WTC11 (cell line): ENCODE measurements at regions not wholly inside any gene's neighbourhood (a gene's known extent, or its start where the extent isn't known, plus 50 kb on each side); places are given as distances from the start of the nearest gene placed in this dataset.

Experiments
- ATAC-seq: fragments of 200-7000 bp; cut with Tn5 transposase; 2 replicates; pipeline ENCODE4 v1.10.0; 2021; ENCODE audit warnings: mild to moderate bottlenecking, moderate library complexity
- CTCF ChIA-PET: fragments of 300-600 bp; sonication (Branson Sonifier 250); formaldehyde crosslinking; loops from one replicate; lab custom pipeline; 2021; ENCODE audit warnings: antibody characterized with exemption; lab: Charles Lee
- POLR2A ChIA-PET: fragments of 350-600 bp; sonication (Branson Sonifier 250); formaldehyde crosslinking; loops from one replicate; lab custom pipeline; 2021; ENCODE audit warnings: antibody characterized with exemption; lab: Charles Lee
- DNase-seq: peaks from one replicate; pipeline ENCODE4 v3.0.0; 2021; ENCODE audit warnings: low spot score
- H3K27ac Mint-ChIP-seq: 2 replicates; pipeline ENCODE4 v1.8.0; 2021; ENCODE audit warnings: mixed read lengths
- H3K27me3 Mint-ChIP-seq: 2 replicates; pipeline ENCODE4 v1.8.0; 2021; ENCODE audit warnings: low read depth, mild to moderate bottlenecking, moderate library complexity, mixed read lengths
- H3K36me3 Mint-ChIP-seq: 2 replicates; pipeline ENCODE4 v1.8.0; 2021; ENCODE audit warnings: mixed read lengths
- H3K4me1 Mint-ChIP-seq: 2 replicates; pipeline ENCODE4 v1.8.0; 2022; ENCODE audit warnings: mixed read lengths
- H3K4me3 Mint-ChIP-seq: 2 replicates; pipeline ENCODE4 v1.8.0; 2021; ENCODE audit warnings: mild to moderate bottlenecking, moderate library complexity, mixed read lengths
- H3K9me3 Mint-ChIP-seq: 2 replicates; pipeline ENCODE4 v1.8.0; 2021; ENCODE audit warnings: mixed read lengths
- CBFB ChIP-seq: sonication (generic); formaldehyde crosslinking; IDR thresholded peaks from 2 replicates; pipeline ENCODE4 v1.8.1; 2022; ENCODE audit warnings: mild to moderate bottlenecking, low read depth, missing genetic modification reagents
- GTF2I ChIP-seq: fragments of 250-450 bp; sonication (Bioruptor Pico); conservative IDR thresholded peaks from 2 replicates; pipeline ENCODE4 v1.4.0; 2021; ENCODE audit warnings: mild to moderate bottlenecking
- JAZF1 ChIP-seq: fragments of 250-450 bp; sonication (Bioruptor Pico); IDR thresholded peaks from 2 replicates; pipeline ENCODE4 v1.9.0; 2021; ENCODE audit warnings: moderate library complexity, mild to moderate bottlenecking, inconsistent platforms
- MLX ChIP-seq: sonication (generic); formaldehyde crosslinking; IDR thresholded peaks from 2 replicates; pipeline ENCODE4 v1.8.1; 2023; ENCODE audit warnings: mild to moderate bottlenecking, missing genetic modification reagents, moderate library complexity
- MXD4 ChIP-seq: fragments of 250-450 bp; sonication (Bioruptor Pico); IDR thresholded peaks from 2 replicates; pipeline ENCODE4 v1.8.0; 2021; ENCODE audit warnings: mild to moderate bottlenecking, moderate library complexity, borderline replicate concordance
- PRRX2 ChIP-seq: fragments of 250-450 bp; sonication (Bioruptor Pico); IDR thresholded peaks from 2 replicates; pipeline ENCODE4 v1.8.0; 2021; ENCODE audit warnings: mild to moderate bottlenecking
- ZBTB21 ChIP-seq: sonication (generic); formaldehyde crosslinking; IDR thresholded peaks from 2 replicates; pipeline ENCODE4 v1.8.1; 2023; ENCODE audit warnings: mild to moderate bottlenecking, missing genetic modification reagents, borderline replicate concordance
- ZNF263 ChIP-seq: sonication (generic); formaldehyde crosslinking; IDR thresholded peaks from 2 replicates; pipeline ENCODE4 v1.8.1; 2022; ENCODE audit warnings: low read depth, mild to moderate bottlenecking, moderate library complexity, missing genetic modification reagents
- ZNF396 ChIP-seq: fragments of 250-450 bp; sonication (Bioruptor Pico); IDR thresholded peaks from 2 replicates; pipeline ENCODE4 v1.8.0; 2021; ENCODE audit warnings: mild to moderate bottlenecking, moderate library complexity, borderline replicate concordance
- TF ChIP-seq, protein P1 (sequence below): sonication (generic); formaldehyde crosslinking; IDR thresholded peaks from 2 replicates; pipeline ENCODE4 v1.8.1; 2023; ENCODE audit warnings: mild to moderate bottlenecking, missing genetic modification reagents, borderline replicate concordance
- TF ChIP-seq, protein P2 (sequence below): sonication (generic); formaldehyde crosslinking; IDR thresholded peaks from 2 replicates; pipeline ENCODE4 v1.8.1; 2023; ENCODE audit warnings: mild to moderate bottlenecking, moderate library complexity, missing genetic modification reagents
- TF ChIP-seq, protein P3 (sequence below): sonication (generic); formaldehyde crosslinking; IDR thresholded peaks from 2 replicates; pipeline ENCODE4 v1.8.1; 2022; ENCODE audit warnings: missing genetic modification reagents, borderline replicate concordance
- TF ChIP-seq, protein P4 (sequence below): sonication (generic); formaldehyde crosslinking; IDR thresholded peaks from 2 replicates; pipeline ENCODE4 v1.8.0; 2022; ENCODE audit warnings: missing genetic modification reagents

GRCh38 chr4:188903986-188904385, 764.7 kb downstream of the TRIML1 start:
- ChIA-PET POLR2A (no interaction called here), CTCF (no interaction called here)
- Mint-ChIP-seq H3K4me1 (0 out of 2 replicates have a peak, but pooled peaks cover 3% of the 10 kb centered on the region), H3K27ac (no peak overlapping the region), H3K9me3 (peaks cover 6% of the 10 kb centered on the region; the same call in 1 of the 2 replicates), H3K27me3 (no peaks in the 10 kb centered on the region), H3K36me3 (no peaks in the 10 kb centered on the region), H3K4me3 (no peak overlapping the region)
- DNase-seq (no peak), ATAC-seq (no peak)
- TF ChIP-seq, protein P1, sequence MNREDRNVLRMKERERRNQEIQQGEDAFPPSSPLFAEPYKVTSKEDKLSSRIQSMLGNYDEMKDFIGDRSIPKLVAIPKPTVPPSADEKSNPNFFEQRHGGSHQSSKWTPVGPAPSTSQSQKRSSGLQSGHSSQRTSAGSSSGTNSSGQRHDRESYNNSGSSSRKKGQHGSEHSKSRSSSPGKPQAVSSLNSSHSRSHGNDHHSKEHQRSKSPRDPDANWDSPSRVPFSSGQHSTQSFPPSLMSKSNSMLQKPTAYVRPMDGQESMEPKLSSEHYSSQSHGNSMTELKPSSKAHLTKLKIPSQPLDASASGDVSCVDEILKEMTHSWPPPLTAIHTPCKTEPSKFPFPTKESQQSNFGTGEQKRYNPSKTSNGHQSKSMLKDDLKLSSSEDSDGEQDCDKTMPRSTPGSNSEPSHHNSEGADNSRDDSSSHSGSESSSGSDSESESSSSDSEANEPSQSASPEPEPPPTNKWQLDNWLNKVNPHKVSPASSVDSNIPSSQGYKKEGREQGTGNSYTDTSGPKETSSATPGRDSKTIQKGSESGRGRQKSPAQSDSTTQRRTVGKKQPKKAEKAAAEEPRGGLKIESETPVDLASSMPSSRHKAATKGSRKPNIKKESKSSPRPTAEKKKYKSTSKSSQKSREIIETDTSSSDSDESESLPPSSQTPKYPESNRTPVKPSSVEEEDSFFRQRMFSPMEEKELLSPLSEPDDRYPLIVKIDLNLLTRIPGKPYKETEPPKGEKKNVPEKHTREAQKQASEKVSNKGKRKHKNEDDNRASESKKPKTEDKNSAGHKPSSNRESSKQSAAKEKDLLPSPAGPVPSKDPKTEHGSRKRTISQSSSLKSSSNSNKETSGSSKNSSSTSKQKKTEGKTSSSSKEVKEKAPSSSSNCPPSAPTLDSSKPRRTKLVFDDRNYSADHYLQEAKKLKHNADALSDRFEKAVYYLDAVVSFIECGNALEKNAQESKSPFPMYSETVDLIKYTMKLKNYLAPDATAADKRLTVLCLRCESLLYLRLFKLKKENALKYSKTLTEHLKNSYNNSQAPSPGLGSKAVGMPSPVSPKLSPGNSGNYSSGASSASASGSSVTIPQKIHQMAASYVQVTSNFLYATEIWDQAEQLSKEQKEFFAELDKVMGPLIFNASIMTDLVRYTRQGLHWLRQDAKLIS (CRISPR knock-in tag) = no peak
- no peak for TF ChIP-seq CBFB (CRISPR knock-in tag)

- 0 out of 2 replicates have a peak, but pooled peaks cover 3% of the 10 kb centered on the region for H3K4me1 Mint-ChIP-seq
- TF ChIP-seq, protein P2, sequence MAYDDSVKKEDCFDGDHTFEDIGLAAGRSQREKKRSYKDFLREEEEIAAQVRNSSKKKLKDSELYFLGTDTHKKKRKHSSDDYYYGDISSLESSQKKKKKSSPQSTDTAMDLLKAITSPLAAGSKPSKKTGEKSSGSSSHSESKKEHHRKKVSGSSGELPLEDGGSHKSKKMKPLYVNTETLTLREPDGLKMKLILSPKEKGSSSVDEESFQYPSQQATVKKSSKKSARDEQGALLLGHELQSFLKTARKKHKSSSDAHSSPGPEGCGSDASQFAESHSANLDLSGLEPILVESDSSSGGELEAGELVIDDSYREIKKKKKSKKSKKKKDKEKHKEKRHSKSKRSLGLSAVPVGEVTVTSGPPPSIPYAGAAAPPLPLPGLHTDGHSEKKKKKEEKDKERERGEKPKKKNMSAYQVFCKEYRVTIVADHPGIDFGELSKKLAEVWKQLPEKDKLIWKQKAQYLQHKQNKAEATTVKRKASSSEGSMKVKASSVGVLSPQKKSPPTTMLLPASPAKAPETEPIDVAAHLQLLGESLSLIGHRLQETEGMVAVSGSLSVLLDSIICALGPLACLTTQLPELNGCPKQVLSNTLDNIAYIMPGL (CRISPR knock-in tag) = no peak
- TF ChIP-seq, protein P3, sequence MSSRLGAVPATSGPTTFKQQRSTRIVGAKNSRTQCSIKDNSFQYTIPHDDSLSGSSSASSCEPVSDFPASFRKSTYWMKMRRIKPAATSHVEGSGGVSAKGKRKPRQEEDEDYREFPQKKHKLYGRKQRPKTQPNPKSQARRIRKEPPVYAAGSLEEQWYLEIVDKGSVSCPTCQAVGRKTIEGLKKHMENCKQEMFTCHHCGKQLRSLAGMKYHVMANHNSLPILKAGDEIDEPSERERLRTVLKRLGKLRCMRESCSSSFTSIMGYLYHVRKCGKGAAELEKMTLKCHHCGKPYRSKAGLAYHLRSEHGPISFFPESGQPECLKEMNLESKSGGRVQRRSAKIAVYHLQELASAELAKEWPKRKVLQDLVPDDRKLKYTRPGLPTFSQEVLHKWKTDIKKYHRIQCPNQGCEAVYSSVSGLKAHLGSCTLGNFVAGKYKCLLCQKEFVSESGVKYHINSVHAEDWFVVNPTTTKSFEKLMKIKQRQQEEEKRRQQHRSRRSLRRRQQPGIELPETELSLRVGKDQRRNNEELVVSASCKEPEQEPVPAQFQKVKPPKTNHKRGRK (CRISPR knock-in tag) = no peak
- TF ChIP-seq, protein P4, sequence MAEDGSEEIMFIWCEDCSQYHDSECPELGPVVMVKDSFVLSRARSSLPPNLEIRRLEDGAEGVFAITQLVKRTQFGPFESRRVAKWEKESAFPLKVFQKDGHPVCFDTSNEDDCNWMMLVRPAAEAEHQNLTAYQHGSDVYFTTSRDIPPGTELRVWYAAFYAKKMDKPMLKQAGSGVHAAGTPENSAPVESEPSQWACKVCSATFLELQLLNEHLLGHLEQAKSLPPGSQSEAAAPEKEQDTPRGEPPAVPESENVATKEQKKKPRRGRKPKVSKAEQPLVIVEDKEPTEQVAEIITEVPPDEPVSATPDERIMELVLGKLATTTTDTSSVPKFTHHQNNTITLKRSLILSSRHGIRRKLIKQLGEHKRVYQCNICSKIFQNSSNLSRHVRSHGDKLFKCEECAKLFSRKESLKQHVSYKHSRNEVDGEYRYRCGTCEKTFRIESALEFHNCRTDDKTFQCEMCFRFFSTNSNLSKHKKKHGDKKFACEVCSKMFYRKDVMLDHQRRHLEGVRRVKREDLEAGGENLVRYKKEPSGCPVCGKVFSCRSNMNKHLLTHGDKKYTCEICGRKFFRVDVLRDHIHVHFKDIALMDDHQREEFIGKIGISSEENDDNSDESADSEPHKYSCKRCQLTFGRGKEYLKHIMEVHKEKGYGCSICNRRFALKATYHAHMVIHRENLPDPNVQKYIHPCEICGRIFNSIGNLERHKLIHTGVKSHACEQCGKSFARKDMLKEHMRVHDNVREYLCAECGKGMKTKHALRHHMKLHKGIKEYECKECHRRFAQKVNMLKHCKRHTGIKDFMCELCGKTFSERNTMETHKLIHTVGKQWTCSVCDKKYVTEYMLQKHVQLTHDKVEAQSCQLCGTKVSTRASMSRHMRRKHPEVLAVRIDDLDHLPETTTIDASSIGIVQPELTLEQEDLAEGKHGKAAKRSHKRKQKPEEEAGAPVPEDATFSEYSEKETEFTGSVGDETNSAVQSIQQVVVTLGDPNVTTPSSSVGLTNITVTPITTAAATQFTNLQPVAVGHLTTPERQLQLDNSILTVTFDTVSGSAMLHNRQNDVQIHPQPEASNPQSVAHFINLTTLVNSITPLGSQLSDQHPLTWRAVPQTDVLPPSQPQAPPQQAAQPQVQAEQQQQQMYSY (CRISPR knock-in tag) = no peak
- TF ChIP-seq JAZF1 (CRISPR knock-in tag) (no peak), PRRX2 (CRISPR knock-in tag) (no peak), MXD4 (CRISPR knock-in tag) (no peak), MLX (CRISPR knock-in tag) (no peak)
- no peak overlapping the region for H3K27ac Mint-ChIP-seq
- H3K9me3 Mint-ChIP-seq = peaks cover 6% of the 10 kb centered on the region; the same call in 1 of the 2 replicates
- no peak overlapping the region for H3K4me3 Mint-ChIP-seq
- CTCF ChIA-PET = no interaction called here
- ATAC-seq (no peak), DNase-seq (no peak)
- POLR2A ChIA-PET = no interaction called here
- no peaks in the 10 kb centered on the region for H3K36me3 Mint-ChIP-seq
- no peaks in the 10 kb centered on the region for H3K27me3 Mint-ChIP-seq
These were observed 765.4 kb downstream of the TRIML1 start for GRCh38 chr4:188904617-188905016.

GRCh38 chr4:188905248-188905647, 766.0 kb downstream of the TRIML1 start:
- ATAC-seq = no peak
- Mint-ChIP-seq H3K4me1 (0 out of 2 replicates have a peak, but pooled peaks cover 3% of the 10 kb centered on the region), H3K9me3 (peaks cover 6% of the 10 kb centered on the region; the same call in 1 of the 2 replicates), H3K4me3 (no peak overlapping the region), H3K27me3 (no peaks in the 10 kb centered on the region), H3K27ac (no peak overlapping the region), H3K36me3 (no peaks in the 10 kb centered on the region)
- ChIA-PET CTCF (no interaction called here), POLR2A (no interaction called here)
- DNase-seq = no peak
- TF ChIP-seq ZNF396 (no peak), GTF2I (no peak), ZBTB21 (CRISPR knock-in tag) (no peak), ZNF263 (CRISPR knock-in tag) (no peak)
- TF ChIP-seq, protein P1 (CRISPR knock-in tag) = no peak
